MM.1S (cell line): ENCODE measurements at regions not wholly inside any gene's neighbourhood (a gene's known extent, or its start where the extent isn't known, plus 50 kb on each side); places are given as distances from the start of the nearest gene placed in this dataset.

ENCODE experiments used
- EZH2 ChIP-seq: fragments of 300-600 bp; sonication (generic); optimal IDR thresholded peaks from 2 replicates; pipeline ENCODE3; 2017; ENCODE audit warnings: low read depth, mild to moderate bottlenecking, antibody characterized with exemption, low read length, mixed read lengths
- EZH2phosphoT487 ChIP-seq: fragments of 300-600 bp; sonication (generic); IDR thresholded peaks from 2 replicates; pipeline ENCODE4 v1.6.1; 2018; ENCODE audit warnings: antibody characterized with exemption, low read length
- TF ChIP-seq, protein P1 (sequence below): fragments of 300-600 bp; sonication (generic); IDR thresholded peaks from 2 replicates; pipeline ENCODE4 v1.5.1; 2016; ENCODE audit warnings: antibody characterized with exemption, low read length, mixed read lengths

DNA sequence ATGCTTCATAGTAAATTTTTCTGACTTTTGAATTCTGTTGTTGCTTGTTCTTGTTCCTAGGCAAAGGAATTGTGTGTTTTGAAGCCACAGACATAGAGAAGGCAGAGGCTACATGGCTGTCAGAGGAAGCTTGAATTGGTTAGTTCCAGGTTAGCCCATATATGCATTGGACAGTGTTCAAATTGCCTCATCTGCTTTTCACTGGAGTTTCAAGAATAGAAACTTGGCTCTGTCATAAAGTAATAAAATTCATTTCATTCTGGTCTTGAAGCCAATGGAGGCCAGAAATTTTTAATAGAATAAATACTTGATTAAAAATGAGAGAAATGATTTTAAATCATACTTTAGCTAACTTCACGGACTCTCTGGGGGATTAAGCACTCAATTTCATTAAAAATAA lies 178.0 kb downstream of the YIPF5 start:
- TF ChIP-seq, protein P1, sequence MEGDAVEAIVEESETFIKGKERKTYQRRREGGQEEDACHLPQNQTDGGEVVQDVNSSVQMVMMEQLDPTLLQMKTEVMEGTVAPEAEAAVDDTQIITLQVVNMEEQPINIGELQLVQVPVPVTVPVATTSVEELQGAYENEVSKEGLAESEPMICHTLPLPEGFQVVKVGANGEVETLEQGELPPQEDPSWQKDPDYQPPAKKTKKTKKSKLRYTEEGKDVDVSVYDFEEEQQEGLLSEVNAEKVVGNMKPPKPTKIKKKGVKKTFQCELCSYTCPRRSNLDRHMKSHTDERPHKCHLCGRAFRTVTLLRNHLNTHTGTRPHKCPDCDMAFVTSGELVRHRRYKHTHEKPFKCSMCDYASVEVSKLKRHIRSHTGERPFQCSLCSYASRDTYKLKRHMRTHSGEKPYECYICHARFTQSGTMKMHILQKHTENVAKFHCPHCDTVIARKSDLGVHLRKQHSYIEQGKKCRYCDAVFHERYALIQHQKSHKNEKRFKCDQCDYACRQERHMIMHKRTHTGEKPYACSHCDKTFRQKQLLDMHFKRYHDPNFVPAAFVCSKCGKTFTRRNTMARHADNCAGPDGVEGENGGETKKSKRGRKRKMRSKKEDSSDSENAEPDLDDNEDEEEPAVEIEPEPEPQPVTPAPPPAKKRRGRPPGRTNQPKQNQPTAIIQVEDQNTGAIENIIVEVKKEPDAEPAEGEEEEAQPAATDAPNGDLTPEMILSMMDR, result no peak
- TF ChIP-seq EZH2 (no peak), EZH2phosphoT487 (no peak)
